ENCODE measurements at regions not wholly inside any gene's neighbourhood (a gene's known extent, or its start where the extent isn't known, plus 50 kb on each side); places are given as distances from the start of the nearest gene placed in this dataset.

- intact Hi-C loops (cut with DNase I, micrococcal nuclease), result no loop called here
- no peak for TF ChIP-seq CTCF (IDR thresholded peaks at IDR 0.05)
- H3K4me3 ChIP-seq, result no peak overlapping the region
- no peaks in the 10 kb centered on the region for H3K36me3 ChIP-seq (ENCODE audit: low read depth)
- H3K9me3 ChIP-seq, result peaks cover 21% of the 10 kb centered on the region
- DNase-seq, result no peak
- ATAC-seq, result no peak
- H3K4me1 ChIP-seq (ENCODE audit: low read depth), result no peaks in the 10 kb centered on the region
These were observed 82.3 kb downstream of the TNFAIP2 start for GRCh38 chr14:103205541-103205906.

GRCh38 chr14:103206023-103206481, 82.8 kb downstream of the TNFAIP2 start:
- peaks cover 21% of the 10 kb centered on the region for H3K9me3 ChIP-seq
- intact Hi-C loops (cut with DNase I, micrococcal nuclease), result no loop called here
- DNase-seq (no peak), ATAC-seq (no peak)
- H3K4me1 ChIP-seq (ENCODE audit: low read depth), result no peaks in the 10 kb centered on the region
- H3K4me3 ChIP-seq, result no peak overlapping the region
- no peak for TF ChIP-seq CTCF (IDR thresholded peaks at IDR 0.05)
- no peaks in the 10 kb centered on the region for H3K36me3 ChIP-seq (ENCODE audit: low read depth)

GRCh38 chr14:103206836-103207387, 83.7 kb downstream of the TNFAIP2 start:
- ATAC-seq (peak; percentile 71), DNase-seq (peak; percentile 68 to 83 (median 70))
- Histone ChIP-seq H3K4me1 (ENCODE audit: low read depth) (no peaks in the 10 kb centered on the region), H3K4me3 (no peak overlapping the region), H3K36me3 (ENCODE audit: low read depth) (no peaks in the 10 kb centered on the region), H3K9me3 (peaks cover 17% of the 10 kb centered on the region)
- no peak for TF ChIP-seq CTCF (IDR thresholded peaks at IDR 0.05)
- intact Hi-C loops (cut with DNase I, micrococcal nuclease), result no loop called here

GRCh38 chr14:103207388-103208072, 84.3 kb downstream of the TNFAIP2 start:
- intact Hi-C loops (cut with DNase I, micrococcal nuclease), result no loop called here
- H3K4me3 ChIP-seq, result no peak overlapping the region
- ATAC-seq (peak; percentile 52), DNase-seq (peak in 1 of 3 donors; percentile 40)
- no peaks in the 10 kb centered on the region for H3K36me3 ChIP-seq (ENCODE audit: low read depth)
- peaks cover 17% of the 10 kb centered on the region for H3K9me3 ChIP-seq
- no peaks in the 10 kb centered on the region for H3K4me1 ChIP-seq (ENCODE audit: low read depth)
- TF ChIP-seq CTCF (IDR thresholded peaks at IDR 0.05), result no peak

- Histone ChIP-seq H3K9me3 (peaks cover 10% of the 10 kb centered on the region), H3K36me3 (ENCODE audit: low read depth) (no peaks in the 10 kb centered on the region), H3K4me1 (ENCODE audit: low read depth) (no peaks in the 10 kb centered on the region), H3K4me3 (no peak overlapping the region)
- no peak for ATAC-seq
- DNase-seq, result no peak
- no peak for TF ChIP-seq CTCF (IDR thresholded peaks at IDR 0.05)
- intact Hi-C loops (cut with DNase I, micrococcal nuclease), result no loop called here
These were observed 85.8 kb downstream of the TNFAIP2 start for GRCh38 chr14:103209054-103209453.

Measured in mucosa of descending colon (tissue), 3 donors.